HG03342 (cell line): ENCODE measurements at regions not wholly inside any gene's neighbourhood (a gene's known extent, or its start where the extent isn't known, plus 50 kb on each side); places are given as distances from the start of the nearest gene placed in this dataset.
A peak's percentile ranks its signal among the peaks of the same experiment; 100 is the strongest.

ENCODE experiments used
- ATAC-seq: cut with Tn5 transposase; IDR thresholded peaks from one replicate; pipeline ENCODE4 v1.9.1; 2021; ENCODE audit warnings: mild to moderate bottlenecking, moderate library complexity; ENCODE audit not compliant: unreplicated experiment

DNA sequence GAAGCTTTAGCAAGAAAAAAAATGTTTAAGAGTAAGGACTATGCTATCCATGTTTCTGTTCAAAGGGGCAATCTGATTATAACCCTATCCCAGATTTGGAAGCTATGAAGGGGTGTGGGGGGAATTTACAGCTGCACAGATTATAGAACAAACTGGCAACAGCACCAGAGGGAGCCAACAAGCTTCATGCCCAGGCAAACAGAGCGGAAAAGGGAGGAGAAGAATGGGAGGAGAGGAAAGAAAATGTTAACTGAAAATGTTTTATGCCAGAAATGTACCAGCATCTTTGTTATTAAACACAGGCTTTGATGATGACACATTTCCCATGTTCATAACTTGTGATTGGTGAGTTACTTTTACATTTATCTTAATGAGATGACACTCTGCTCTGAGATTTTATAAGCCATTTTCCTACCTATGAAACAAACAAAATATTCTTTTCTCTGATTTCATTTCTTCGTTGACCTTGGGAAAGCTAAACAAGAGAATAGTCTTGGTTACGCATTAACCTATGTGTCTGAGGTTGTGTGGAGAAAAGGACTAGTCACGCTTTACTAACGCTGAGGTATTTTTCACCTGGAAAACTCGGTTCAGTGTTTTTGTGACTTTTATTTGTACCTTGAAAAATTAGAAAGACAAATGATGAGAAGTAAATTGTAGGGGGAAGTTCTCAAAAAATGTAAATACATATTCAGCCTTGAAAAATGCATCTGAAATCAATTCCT, 235.8 kb upstream of the MIR17HG start:
- ATAC-seq = no peak

DNA sequence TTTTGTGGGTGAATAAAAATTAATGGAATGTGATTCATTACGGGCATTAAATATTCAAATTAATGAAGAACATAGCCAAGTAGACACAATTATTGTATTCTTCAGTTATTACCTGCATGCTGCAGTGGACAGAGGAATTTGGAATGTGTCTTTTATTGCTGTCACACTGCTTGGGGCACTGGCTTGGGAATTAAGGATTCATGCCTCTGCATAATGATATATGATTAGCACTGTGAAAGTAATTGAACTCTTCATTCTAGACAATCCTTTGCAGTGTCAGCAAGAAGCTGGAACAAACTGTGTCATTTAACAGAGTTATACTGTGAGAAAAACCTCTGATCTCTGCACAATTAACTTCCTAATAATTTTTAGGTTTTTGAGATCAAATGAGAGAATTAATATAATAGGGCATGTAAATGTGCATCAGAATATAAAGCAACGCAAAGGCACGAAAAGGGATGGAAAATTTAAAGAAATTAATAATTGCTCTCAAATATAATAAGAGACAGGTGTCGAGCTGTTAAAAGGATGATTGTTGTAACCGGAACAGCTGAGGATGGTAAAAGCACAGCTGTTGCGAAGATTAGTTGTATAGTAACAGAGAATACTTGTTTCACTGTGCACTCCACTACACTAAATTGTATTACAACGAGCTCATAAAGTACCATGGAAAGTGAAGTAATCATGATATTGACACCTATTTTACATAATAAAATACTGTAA, 235.1 kb upstream of the MIR17HG start:
- no peak for ATAC-seq

DNA sequence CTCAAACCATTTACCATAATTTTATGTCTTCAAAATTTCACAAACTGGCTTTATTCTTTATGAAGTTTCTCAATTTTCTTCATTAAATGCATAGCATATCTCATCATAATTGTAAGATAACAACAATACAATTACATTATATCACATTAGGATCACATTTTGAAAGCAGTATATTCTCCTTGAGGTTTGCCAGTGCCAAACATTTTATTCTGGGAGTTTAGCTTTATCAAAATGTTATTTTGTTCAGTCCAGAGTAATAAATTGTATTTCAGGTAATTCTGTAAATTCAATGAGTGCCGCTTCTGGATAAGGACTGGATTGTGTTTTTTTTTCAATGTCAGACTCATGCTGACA, 234.6 kb upstream of the MIR17HG start:
- ATAC-seq = no peak

DNA sequence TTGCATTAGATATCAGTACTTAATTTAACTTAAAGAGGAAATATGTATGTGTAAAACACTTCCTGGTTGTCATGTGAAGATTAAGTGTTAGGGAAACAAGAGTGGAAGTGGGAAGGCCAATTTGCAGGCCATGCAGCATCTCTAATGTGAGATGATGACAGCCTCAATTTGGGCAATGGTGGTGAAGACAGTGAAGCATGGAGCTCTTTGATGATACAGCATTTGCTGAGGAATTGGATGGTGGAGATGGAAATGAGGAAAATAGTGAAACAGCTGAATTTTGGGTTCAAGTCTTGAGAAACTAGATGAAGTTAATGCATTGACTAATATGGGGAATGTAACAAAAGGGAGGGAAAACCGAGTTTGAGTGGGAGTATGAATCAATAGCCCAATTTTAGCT, 231.7 kb upstream of the MIR17HG start:
- no peak for ATAC-seq

DNA sequence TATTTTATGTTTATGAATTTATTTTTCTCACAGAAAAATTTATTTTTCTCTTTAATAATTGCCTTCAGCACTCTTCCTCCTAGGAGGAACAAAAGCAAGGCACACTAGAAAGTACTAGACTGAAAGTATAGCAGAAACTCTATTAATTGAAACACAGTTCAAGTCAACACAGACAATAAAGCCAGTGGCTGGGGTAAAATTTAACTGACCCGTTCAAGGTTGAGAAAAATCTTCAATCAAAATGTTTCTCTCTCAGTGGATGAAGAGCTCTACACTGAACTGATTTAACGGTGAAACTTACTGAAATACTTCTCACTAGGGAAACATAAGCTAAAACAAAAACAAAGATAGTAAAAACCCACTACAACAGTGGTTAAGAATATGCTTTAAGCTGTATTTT, 230.1 kb upstream of the MIR17HG start:
- no peak for ATAC-seq

DNA sequence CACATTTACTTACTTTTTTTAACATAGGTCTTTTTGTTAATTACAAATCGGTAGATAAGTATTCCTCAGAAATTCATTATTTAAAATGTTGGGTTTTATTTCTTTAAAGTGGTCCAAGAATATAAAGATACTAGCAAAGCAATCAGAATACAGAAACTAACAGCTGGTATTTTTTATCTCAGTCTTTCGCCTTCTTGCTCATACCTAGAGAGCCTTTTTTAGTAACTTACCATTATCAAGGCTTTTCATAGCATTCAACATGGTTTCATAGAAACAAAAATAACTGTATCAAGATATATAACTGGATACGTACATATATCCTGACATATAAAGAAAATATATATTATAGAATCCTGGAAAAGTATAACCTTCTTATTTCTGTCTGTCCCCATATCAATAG, 227.8 kb upstream of the MIR17HG start:
- ATAC-seq = no peak

DNA sequence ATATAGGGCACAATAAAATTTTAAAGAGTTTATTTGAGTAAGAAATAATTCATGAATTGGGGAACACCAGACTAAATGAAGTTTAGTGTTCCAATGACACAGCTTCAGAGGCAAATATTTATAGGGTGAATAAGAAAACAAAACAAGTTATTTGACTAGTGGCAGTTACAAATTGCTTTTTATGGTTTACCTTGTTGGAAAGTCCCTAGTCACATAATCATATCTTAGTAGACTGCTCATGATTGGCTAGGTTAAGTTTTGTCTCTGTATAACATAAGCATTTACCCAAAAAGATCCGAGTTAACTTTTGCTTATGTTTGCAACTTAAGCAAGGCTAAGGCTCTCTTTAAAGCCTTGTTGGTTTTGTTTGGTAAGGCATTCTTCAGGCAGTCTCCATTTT, 224.7 kb upstream of the MIR17HG start:
- ATAC-seq = no peak

DNA sequence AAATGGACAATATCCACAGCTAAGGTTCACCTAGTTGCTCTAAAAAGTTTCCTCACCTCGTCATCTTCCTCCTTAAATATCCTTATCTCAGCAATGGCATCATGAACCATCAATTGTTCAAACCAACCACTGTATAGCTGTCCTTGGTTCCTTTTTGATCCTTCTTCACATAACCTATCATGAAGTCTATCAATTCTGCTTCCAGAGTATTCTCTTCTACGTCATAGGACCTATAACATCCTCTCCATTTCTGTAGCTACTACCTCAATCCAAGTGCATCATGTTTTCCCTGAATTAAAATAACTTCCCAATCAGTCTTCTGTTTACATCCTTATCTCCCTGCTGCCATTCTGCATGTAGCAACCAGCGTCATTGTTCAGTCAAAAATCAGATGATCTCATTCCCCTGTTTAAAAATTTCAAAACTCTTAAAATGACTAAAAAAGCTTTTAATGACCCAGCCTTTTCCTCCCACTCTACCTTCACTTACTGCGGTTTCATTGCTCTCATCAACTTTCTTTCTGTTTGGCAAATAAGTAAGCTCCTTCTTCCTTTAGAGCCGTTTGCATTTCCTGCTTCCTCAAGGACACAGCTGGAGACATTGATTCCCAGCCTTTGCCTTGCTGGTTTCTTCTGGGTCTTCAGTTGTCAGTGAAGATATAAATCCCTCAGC, 223.9 kb upstream of the MIR17HG start:
- ATAC-seq = peak; percentile 41

DNA sequence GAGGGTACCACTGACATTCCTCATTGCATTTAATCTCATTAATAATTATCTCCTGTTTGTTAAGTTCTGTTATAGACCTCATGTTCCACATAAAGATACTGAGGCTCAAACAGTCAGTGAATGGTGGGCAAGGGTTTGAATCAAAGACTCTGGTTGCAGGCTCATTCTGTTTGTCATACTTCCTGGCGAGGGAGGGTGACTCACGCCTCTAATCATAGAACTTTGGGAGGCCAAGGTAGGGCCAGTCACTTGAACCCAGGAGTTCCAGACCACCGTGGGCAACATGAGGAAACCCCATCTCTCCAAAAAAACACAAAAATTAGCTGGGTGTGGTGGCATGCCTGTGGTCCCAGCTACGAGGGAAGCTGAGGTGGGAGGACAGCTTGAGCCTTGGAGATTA, 220.7 kb upstream of the MIR17HG start:
- ATAC-seq = no peak

DNA sequence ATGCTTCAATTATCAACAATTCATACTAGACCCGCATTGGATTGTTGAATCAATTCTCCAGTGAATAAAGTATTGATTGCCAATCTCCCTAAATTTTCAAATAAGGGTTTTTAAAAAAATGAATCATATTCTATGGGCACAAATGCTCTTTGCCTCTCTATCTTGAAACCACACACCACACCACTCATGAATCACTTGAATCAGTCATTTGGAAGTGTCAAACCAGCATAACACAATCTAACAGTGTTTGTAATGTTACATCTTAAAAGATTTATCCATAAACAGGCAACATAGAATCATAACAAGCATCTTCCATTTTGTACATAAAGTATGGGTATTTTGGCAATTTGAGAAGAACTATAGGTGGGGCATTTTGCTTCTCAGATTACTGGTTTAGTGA, 219.5 kb upstream of the MIR17HG start:
- ATAC-seq = no peak

DNA sequence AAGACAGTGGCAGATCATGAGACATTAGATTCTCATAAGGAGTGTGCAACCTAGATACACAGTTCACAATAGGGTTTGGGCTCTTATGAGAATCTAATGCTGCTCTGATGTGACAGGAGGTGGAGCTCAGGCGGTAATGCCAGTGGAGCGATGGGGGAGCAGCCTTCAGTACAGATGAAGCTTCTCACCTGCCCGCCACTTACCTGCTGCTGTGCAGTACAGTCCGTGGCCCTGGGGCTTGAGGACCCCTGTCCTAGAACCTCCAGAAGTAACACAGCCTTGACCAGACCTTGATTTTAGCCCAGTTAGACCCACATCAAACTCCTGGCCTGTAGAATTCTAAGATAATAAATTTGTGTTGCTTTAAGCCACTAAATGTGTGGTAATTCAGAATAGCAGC, 215.1 kb upstream of the MIR17HG start:
- ATAC-seq = no peak

DNA sequence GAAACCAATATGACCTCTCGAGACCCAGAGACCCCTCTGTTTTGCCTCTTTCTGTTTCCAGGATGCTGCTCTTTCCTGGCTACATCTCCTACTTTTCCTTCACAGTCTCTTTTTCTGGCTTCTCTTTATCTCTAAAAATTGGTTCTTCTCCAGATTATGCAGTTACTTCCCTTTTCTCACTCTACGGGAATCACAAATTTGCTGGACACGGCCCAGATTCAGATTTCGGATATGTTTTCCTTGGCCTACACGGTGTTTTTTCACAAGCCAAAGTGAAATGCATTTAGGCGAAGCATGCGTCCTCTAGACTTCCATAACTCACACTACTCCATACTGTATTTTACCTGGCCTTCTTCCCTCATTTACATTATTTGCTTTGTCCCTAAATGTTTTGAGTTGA, 214.7 kb upstream of the MIR17HG start:
- no peak for ATAC-seq

DNA sequence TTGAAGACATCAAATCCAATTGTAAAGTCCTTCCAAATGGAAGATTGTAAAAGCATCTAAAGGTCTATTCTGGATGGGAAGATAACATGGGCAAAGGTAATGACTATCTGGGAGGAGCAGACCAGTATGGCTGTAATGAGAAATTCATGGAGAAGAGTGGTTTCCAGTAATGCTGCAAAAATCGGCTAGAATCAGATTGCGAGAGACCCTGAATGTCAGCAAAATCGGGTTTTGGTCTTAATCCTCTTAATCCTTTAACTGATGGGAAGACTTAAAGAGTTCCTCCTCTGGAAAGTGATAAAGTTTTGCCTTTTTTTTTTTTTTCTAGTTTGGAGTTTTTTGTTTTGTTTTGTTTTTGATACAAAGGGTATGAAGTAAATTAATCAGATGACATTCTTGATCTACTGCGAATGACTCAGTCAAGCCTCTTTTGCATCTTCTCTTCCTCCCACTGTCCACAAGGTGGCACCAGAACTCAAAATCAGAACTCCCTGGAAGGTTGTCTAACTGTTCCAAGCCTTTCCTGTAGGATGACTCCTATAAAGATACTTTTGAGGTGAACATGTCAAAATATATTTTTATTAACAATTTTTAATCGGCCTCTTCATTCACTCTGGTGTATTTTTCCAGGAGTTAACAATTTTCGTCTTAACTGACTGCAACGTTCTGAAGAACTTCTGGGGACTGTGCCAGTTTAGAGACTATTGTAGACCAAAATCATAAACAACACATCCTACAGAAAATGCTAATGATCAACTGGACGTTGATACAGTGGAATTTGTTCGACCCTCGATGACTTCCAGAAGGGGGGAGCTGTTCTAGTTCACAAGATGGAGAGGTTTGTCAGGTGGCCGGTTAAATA, 213.3 kb upstream of the MIR17HG start:
- peak; percentile 90 for ATAC-seq

DNA sequence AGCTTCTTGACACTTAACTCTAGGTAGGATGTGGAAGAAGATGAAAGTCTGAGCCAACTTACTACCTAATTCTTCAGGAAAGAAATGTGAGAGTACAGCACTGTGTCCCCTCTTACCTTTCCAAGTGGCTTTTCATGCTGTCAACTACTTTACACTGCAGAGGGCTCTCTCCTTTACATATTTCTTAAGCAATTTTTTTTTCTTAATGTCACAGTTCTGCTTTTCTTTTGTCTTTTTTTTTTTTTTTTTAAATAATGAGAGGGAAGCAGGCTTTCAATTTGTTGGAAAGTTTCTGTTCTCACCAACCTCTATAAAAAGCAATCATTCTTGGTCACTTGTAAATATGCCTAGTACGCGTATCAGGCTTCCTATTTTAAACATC, 212.7 kb upstream of the MIR17HG start:
- ATAC-seq = peak; percentile 8

DNA sequence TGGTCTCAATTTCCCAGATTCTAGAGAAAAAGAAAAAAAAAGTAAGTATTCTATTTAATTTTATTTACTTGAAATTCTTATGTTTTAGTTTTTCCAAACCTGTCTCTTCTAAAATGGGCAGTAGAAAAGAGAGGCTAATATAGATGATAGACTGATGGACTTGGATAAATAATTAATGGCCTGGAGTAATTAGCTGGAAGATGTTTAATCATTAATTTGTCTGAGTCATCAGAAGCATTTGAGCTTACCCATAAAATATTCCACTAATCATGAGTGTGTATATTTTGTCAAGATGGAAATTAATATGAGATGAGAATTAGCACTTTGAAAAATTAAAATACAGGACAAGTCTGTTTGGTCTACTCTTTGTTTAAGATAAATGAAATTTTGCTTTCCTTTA, 212.1 kb upstream of the MIR17HG start:
- ATAC-seq = no peak

DNA sequence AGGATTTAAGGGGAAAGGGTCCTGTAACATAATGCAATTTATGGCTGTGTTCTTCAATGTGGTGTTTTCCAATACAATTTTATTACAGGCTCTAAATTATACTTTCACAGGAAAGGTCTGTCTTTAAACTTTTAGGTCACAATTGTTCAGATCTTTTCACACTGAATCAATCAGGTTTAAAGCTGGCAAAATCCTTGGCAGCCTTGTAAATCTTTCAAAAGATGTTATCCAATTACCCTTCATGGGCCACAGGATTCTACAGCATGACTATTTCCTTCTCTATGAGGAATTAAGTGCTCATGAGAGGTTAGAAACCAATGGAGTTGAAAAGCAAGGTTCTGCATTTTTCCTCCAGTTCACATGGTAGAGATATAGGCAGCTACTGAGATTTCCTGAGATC, 211.5 kb upstream of the MIR17HG start:
- no peak for ATAC-seq

DNA sequence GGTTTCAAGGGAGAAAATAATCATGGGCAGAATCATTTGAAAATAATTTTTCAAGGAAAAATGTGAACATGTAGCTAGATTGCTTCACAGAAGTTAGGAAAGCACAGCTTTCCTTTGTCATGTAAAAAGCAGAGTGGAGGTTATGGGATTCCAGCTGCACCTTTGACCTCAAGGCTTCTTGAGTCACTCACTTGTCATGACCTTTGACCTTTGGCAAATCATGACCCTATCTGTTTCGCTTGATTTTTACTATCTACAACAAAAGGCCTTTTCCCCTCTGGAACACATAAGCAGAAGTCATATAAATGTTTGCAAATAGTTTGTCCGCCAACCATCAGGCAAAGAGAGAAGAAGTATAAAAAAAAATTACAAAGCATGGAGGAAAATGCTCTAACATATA, 210.7 kb upstream of the MIR17HG start:
- ATAC-seq = no peak

DNA sequence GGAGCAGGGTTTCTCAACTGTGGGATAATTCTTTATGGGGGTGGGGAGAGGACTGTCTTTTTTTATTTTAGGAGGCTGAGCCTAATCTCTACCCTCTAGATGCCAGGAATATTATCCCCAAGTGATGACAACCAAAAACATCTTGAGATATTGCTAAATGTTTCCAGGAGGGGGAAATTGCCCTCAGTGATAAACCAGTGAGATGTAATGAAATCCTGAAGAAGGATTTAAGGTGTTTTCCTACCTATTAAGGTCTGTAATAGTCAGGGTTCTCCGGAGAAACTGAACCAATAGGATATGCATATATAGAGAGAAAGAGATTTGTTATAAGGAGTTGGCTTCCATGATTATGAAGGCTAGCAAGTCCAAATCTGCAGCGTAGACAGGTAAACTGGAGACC, 208.3 kb upstream of the MIR17HG start:
- no peak for ATAC-seq

DNA sequence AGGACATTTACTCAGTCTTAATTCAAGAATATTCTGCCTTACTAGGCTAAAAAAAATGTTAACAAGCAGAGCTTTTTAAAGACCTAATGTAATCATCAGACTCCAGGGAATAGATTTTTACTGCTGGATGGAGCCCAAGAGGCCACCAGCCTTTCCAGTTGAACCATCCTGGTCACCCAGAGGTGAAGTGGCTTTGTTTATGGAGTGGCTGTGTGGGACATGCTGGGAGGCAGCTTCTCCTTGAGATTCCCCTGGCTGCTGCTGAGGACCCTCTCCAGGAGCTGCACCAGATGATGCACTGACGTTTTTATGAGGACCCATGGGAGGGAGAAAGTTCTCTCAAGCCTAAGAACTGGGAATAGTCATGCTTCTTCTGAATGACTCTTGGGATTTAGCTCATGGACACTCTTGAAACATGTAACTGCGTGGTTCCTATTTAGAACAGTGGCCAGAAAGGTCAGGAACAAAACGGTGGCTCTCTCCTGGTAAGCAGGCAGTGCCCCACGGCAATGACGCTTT, 205.9 kb upstream of the MIR17HG start:
- no peak for ATAC-seq

DNA sequence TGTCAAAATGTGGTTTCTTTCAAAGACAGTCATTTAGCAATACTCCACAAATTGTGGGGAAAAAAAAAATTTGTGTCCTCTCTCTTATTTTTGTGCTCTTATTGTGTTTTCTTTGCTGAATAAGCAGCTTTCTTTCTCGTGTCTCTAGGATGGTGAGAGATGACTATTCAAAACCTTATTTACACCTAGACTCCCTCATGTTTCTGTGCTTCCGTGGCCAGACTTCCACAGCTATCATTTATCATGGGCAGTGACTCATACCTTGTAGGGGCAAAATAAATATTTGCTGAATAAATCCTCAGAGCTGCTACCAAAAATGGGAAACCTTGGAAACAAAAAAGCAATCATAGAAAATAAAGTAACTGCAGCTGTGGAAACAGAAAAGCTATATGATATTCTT, 204.9 kb upstream of the MIR17HG start:
- no peak for ATAC-seq

DNA sequence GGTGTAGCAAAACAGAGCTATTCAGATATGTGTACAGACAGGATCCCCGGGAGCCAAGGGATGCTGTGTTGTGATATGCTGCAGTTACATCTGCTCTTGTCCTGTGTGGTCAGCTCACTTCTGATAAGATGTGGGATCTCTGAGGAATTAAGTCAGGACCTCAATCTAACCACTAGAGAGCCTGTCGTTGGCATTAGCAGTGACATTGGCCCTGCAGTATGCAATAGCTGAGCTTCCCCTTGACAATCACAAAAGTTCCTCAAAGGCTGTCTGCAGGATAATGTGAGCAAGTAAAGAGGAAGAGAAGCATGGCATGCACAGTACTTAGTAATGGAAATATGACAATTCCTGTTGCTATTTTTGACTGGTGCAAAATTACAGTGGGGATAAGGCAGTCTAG, 203.4 kb upstream of the MIR17HG start:
- no peak for ATAC-seq
